DMS79 treated with DMSO at 0.1 percent for 48 hours (cell line): ENCODE measurements at regions not wholly inside any gene's neighbourhood (a gene's known extent, or its start where the extent isn't known, plus 50 kb on each side); places are given as distances from the start of the nearest gene placed in this dataset.

ENCODE experiments used
- DNase-seq: peaks from one replicate; lab custom pipeline; 2025; lab: John Stamatoyannopoulos, UW

DNA sequence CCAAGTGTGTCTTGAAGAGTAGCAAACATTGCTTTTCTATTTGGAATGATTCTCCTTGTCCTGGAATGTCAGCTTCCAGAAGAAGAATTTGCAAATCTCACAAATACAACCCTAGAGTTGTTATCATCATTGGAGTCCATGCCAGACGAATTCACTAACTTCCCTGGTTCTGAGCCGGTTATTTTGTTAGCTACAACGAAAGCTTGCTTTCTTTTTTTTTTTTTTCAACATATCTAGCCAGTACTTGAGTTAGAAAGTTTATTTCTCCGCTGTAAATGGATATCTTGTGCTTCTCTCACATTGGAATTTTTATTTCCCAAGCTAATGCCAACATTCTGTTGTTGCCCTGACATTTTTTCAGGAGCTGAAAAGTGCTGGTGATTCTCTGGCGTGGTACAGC lies 138.1 kb upstream of the POM121L12 start:
- DNase-seq: no peak

- DNase-seq: no peak
Observed at GRCh38 chr7:52877240-52877639, 158.2 kb upstream of the POM121L12 start.

DNA sequence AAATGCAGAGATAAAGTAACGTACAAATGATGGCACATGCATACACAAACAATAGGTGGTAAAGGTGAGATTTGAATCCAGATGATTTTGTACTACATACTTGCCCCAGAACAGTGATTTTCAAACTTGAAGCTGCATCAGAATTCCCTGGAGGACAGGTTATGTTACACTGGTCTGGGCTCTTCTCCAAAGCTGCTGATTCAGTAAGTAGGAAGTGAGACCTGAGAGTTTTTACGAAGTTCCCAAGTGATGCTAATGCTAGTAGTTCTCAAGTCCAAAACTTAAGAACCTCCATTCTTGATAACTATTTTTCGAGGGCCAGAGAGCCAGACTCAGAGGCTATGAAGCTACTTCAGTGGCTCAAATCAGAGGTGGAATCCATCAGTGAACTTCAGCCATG lies 159.0 kb upstream of the POM121L12 start:
- DNase-seq: no peak

DNA sequence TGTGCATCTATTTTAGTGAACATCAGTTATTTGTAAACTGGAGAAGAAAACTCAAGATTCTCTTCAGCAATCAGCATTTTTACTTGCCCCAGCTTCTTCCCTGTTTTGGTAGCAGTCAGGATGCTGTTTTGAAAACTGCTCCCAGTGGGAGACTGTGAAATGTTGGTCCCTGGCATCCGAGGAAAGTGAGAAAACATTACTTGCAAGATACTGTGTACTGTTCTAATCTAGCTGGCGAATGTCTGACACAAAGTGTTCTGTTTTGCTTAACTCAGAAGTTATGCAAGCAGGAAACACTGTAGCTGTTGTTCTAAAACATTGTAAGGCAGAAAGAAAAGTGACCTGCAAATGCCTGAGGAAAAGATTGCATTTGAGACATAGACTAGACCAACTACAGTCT lies 171.8 kb upstream of the POM121L12 start:
- no peak for DNase-seq

DNA sequence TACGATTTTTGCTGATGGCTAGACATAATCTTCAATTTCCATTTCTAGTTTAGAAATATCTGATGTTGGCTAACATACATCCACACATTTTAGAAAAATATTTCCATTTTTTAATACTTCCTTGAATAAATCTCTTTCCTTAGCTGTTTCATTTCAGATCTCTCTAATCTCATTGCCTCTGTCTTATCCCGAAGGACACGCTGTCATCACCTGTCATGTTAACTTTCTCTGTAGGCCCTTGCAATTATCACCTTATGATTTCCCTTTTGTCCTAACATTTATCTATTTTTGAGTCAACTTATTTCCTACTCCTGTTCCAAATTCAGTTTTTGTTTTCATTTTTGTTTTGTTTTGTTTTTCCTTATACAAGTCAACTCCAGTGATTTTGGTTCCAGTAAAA lies 173.1 kb upstream of the POM121L12 start:
- DNase-seq: no peak

- DNase-seq: no peak
Observed at GRCh38 chr7:52857367-52857766, 178.1 kb upstream of the POM121L12 start.

DNA sequence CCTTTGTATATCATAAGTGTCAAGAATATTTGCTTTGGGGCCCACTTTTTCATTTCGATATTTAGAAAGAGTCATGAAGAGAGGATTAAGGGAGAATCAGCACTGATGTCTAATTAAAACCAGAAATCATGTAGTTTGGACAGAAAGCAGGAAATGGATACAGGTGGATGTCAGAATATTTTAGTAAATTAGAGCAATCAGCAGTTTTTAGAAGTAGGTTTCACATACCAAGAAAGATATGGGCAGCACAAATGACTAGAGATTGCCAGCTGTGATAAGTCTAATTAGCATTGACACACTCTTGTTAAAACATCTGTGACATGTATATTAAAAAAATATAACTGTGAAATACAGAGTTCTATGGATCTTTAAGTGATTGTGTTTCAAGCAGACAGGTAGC lies 180.8 kb upstream of the POM121L12 start:
- DNase-seq: no peak

- no peak for DNase-seq
Observed at GRCh38 chr7:52851547-52851946, 183.9 kb upstream of the POM121L12 start.

DNA sequence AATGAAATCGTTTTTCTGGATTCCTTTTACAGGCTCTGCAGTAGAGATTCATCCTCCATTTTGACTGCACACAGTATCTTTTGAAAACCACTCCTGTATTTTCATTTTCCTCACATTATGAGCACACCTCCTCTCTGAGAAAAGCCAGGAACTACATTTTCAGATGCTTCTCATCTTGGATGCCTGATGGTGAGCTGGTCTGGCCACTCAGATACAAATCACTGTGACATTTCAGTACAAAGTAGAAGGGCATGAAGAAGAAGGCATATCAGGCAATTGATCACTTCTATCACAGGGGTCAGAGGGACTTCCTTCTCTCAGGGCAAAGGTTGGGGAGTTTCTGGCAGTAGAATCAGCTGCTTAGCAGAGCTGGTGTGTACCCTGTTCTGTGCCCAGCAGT lies 192.0 kb upstream of the POM121L12 start:
- no peak for DNase-seq

- DNase-seq: no peak
Observed at GRCh38 chr7:52842202-52842900, 193.1 kb upstream of the POM121L12 start.

- no peak for DNase-seq
Observed at GRCh38 chr7:52838981-52839411, 196.4 kb upstream of the POM121L12 start.

GRCh38 chr7:52831321-52831720 lies 204.1 kb upstream of the POM121L12 start:
- peak; percentile 94 for DNase-seq

GRCh38 chr7:52830801-52831200 lies 204.6 kb upstream of the POM121L12 start:
- DNase-seq: peak; percentile 59

DNA sequence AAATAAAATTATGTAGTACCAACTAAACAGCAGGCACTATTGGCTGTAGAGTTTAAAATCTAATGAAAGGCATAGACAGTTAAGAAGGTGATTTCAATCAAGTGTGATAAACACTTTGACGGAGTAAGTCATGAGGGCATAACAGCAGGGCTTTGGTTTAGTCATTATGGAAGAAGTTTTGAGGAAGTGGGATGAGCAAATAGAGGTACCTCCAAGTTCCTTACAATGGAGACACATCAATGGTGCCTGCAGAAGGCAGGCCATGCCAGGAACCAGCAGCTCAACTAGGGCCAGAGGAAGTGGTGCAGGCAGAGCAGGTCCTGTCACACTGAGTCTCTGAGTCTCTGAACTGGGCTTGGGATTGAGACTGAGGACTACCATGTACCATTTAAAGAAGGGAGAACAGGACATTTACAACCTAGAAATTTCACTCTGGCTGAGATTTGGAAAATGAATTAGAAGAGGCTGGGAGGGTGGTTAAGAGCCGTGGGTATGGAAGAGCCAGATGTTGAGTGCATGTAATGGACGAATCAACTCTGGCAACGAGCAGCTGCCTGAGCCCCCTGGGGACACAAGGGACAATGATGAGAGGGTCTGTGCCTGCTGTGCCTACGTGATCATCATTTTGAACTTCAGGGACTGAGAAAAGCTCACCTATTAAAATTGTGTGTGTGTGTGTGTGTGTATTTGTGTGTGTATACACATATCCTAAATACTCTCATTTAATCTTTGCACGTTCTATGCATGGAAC lies 208.7 kb upstream of the POM121L12 start:
- no peak for DNase-seq

DNA sequence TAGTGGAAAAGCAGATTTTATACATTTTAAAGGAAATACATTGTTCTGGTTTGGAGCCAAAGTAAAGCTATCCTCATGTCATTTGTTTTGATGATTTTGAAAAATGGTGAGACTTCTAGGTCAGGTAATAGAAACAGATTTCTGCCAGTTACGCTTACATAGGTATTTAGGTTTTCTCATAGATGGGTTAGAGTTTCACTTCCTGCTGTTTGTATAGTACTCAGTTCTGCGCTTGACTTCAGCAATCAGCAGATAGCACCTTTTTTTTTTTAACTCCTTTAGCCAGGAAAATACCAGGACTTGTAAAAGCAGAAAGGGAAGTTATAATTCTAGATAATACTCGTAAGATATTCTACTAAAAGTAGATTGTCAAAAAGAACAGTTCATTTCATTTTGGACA lies 209.8 kb upstream of the POM121L12 start:
- DNase-seq: no peak

GRCh38 chr7:52811537-52811936 lies 223.9 kb upstream of the POM121L12 start:
- no peak for DNase-seq

- no peak for DNase-seq
Observed at GRCh38 chr7:52799817-52800216, 235.6 kb upstream of the POM121L12 start.

GRCh38 chr7:52797801-52798200 lies 237.6 kb upstream of the POM121L12 start:
- no peak for DNase-seq

GRCh38 chr7:52794621-52795020 lies 240.8 kb upstream of the POM121L12 start:
- DNase-seq: peak; percentile 11

- no peak for DNase-seq
Observed at GRCh38 chr7:52791176-52791700, 244.2 kb upstream of the POM121L12 start.

DNA sequence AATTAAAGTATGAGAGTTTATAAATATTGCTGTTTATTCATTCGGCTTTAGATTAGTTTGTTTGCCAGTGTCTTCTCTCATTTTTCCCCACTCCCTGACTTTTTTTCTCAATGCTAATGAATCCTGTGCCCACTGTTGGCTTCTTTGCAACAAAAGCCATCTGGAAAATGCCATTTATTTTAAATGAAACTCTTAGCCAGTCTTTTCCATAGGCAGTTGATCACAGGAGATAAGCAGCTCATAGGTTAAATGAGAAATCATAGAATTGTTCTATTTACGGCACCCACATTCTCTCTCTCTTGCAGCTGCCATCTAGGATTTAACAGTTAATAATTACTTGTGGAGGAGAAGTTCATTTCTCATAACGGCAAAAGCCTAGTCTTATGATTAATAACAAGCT lies 249.3 kb upstream of the POM121L12 start:
- DNase-seq: no peak

- DNase-seq: no peak
Observed at GRCh38 chr7:52782348-52782747, 253.1 kb upstream of the POM121L12 start.

GRCh38 chr7:52781250-52781649 lies 254.2 kb upstream of the POM121L12 start:
- DNase-seq: no peak
